H1 (cell line): ENCODE measurements at regions not wholly inside any gene's neighbourhood (a gene's known extent, or its start where the extent isn't known, plus 50 kb on each side); places are given as distances from the start of the nearest gene placed in this dataset.

Experiments used
- CTCF ChIA-PET: fragments of 300-600 bp; sonication (Branson Sonifier 250); formaldehyde crosslinking; loops from one replicate; lab custom pipeline; 2021; ENCODE audit not compliant: partially characterized antibody; lab: Charles Lee
- POLR2A ChIA-PET: fragments of 300-600 bp; sonication (Branson Sonifier 250); formaldehyde crosslinking; loops from one replicate; lab custom pipeline; 2021; ENCODE audit warnings: inconsistent platforms; ENCODE audit not compliant: partially characterized antibody; lab: Charles Lee
- DNase-seq, 2 experiments: peaks; one replicate each; pipeline versions ENCODE4 v3.0.0 to v3.0.0-alpha.2; 2010 to 2022; ENCODE audit warnings: low spot score in 2 of 2, low read depth in 1 of 2, mixed read lengths in 1 of 2
- FAIRE-seq: peaks from 2 replicates; lab custom pipeline; 2011; peaks lifted over from hg19 to GRCh38; lab: Jason Lieb, UNC
- H2AFZ ChIP-seq: 2 replicates; pipeline ENCODE4 v1.8.1; 2012; ENCODE audit warnings: low read length, inconsistent platforms
- H2AK5ac ChIP-seq: 2 replicates; pipeline ENCODE4 v1.6.1; 2013; ENCODE audit warnings: low read depth, low read length
- H2BK120ac ChIP-seq: replicated peaks from 2 replicates; pipeline ENCODE3; 2013; ENCODE audit warnings: low read depth, low read length, inconsistent platforms
- H2BK12ac ChIP-seq: 2 replicates; pipeline ENCODE4 v1.6.1; 2013; ENCODE audit warnings: low read depth, low read length
- H2BK15ac ChIP-seq: 2 replicates; pipeline ENCODE4 v1.6.1; 2013; ENCODE audit warnings: low read length
- H2BK20ac ChIP-seq: 2 replicates; pipeline ENCODE4 v1.6.1; 2013; ENCODE audit warnings: low read length
- H2BK5ac ChIP-seq: 2 replicates; pipeline ENCODE4 v1.6.1; 2013; ENCODE audit warnings: low read depth, low read length
- H3K14ac ChIP-seq: 2 replicates; pipeline ENCODE4 v1.6.1; 2013; ENCODE audit warnings: inconsistent platforms; ENCODE audit not compliant: insufficient read length
- H3K18ac ChIP-seq: 2 replicates; pipeline ENCODE4 v1.6.1; 2013; ENCODE audit warnings: low read length; ENCODE audit errors: extremely low read depth
- H3K23ac ChIP-seq: 2 replicates; pipeline ENCODE4 v1.6.1; 2013; ENCODE audit warnings: inconsistent platforms; ENCODE audit not compliant: insufficient read length
- H3K23me2 ChIP-seq: 2 replicates; pipeline ENCODE4 v1.6.1; 2013; ENCODE audit warnings: low read depth, low read length
- H3K27ac ChIP-seq: 2 replicates; pipeline ENCODE4 v1.6.1; 2011; ENCODE audit warnings: low read depth, low read length, inconsistent platforms
- H3K27me3 ChIP-seq, 4 experiments: replicated peaks in 1 of 4; 1 replicate in 1 of 4; 2 replicates in 3 of 4; pipeline versions ENCODE4 v1.6.1 to v1.8.1; 2011 to 2013; ENCODE audit warnings: low read length in 3 of 4, mild to moderate bottlenecking in 3 of 4, inconsistent platforms in 2 of 4, mixed read lengths in 2 of 4, moderate library complexity in 1 of 4; ENCODE audit not compliant: control insufficient read depth in 3 of 4, insufficient read depth in 3 of 4; ENCODE audit errors: extremely low read depth in 1 of 4
- H3K36me3 ChIP-seq, 4 experiments: 2 replicates each; pipeline versions ENCODE4 v1.6.1 to v1.8.1; 2011 to 2013; ENCODE audit warnings: mild to moderate bottlenecking in 4 of 4, low read length in 3 of 4, moderate library complexity in 2 of 4, control low read depth in 1 of 4, inconsistent platforms in 1 of 4; ENCODE audit not compliant: insufficient read depth in 4 of 4, control insufficient read depth in 2 of 4
- H3K4ac ChIP-seq: replicated peaks from 2 replicates; pipeline ENCODE3; 2013; ENCODE audit warnings: low read length, low read depth, mixed read lengths, inconsistent platforms; ENCODE audit not compliant: insufficient read length
- H3K4me1 ChIP-seq, 4 experiments: replicated peaks in 1 of 4; 1 replicate in 1 of 4; 2 replicates in 3 of 4; pipeline versions ENCODE4 v1.6.1 to v1.8.1; 2011 to 2013; ENCODE audit warnings: low read length in 3 of 4, inconsistent platforms in 2 of 4, mixed read lengths in 1 of 4; ENCODE audit not compliant: insufficient read depth in 4 of 4, control insufficient read depth in 3 of 4
- H3K4me2 ChIP-seq, 2 experiments: 2 replicates each; pipeline versions ENCODE4 v1.6.1 to v1.8.1; 2011 to 2013; ENCODE audit warnings: low read depth in 2 of 2, low read length in 2 of 2, control low read depth in 1 of 2, inconsistent platforms in 1 of 2, mild to moderate bottlenecking in 1 of 2; ENCODE audit not compliant: insufficient read depth in 1 of 2
- H3K4me3 ChIP-seq, 4 experiments: fragments of 200-600, 300-600 bp in 1 of 4; sonication (generic), shearing (Covaris generic), sonication (Bioruptor Twin) in 1 of 4; 2 replicates each; pipeline versions ENCODE4 v1.5.1 to v1.8.1; 2011 to 2016; ENCODE audit warnings: low read length in 4 of 4, low read depth in 3 of 4, control low read depth in 2 of 4, inconsistent platforms in 2 of 4, mild to moderate bottlenecking in 2 of 4, mixed read lengths in 1 of 4, moderate library complexity in 1 of 4; ENCODE audit not compliant: insufficient read depth in 2 of 4; ENCODE audit errors: extremely low read depth in 1 of 4
- H3K56ac ChIP-seq: replicated peaks from 2 replicates; pipeline ENCODE3; 2013; ENCODE audit warnings: low read depth, mild to moderate bottlenecking, mixed read lengths, low read length, inconsistent platforms; ENCODE audit not compliant: insufficient read length
- H3K79me1 ChIP-seq: 2 replicates; pipeline ENCODE4 v1.6.1; 2013; ENCODE audit warnings: low read depth, low read length, control low read depth
- H3K79me2 ChIP-seq, 2 experiments: 2 replicates each; pipeline versions ENCODE4 v1.6.1 to v1.8.1; 2012 to 2013; ENCODE audit warnings: low read length in 2 of 2, mild to moderate bottlenecking in 2 of 2, inconsistent platforms in 1 of 2; ENCODE audit not compliant: insufficient read depth in 2 of 2, control insufficient read depth in 1 of 2
- H3K9ac ChIP-seq, 4 experiments: replicated peaks in 1 of 4; 1 replicate in 1 of 4; 2 replicates in 3 of 4; pipeline versions ENCODE4 v1.6.1 to v1.8.1; 2011 to 2013; ENCODE audit warnings: low read depth in 3 of 4, low read length in 3 of 4, control low read depth in 2 of 4, mild to moderate bottlenecking in 2 of 4, moderate library complexity in 2 of 4, inconsistent platforms in 1 of 4; ENCODE audit errors: extremely low read depth in 1 of 4
- H3K9me3 ChIP-seq, 2 experiments: 2 replicates each; pipeline versions ENCODE4 v1.6.1 to v1.8.1; 2012 to 2013; ENCODE audit warnings: mild to moderate bottlenecking in 2 of 2, moderate library complexity in 2 of 2, control low read depth in 1 of 2, inconsistent platforms in 1 of 2, low read depth in 1 of 2, low read length in 1 of 2, mixed read lengths in 1 of 2; ENCODE audit not compliant: insufficient read depth in 2 of 2
- H4K20me1 ChIP-seq, 2 experiments: replicated peaks in 1 of 2; 2 replicates each; pipeline versions ENCODE3 to v1.8.1; 2011 to 2013; ENCODE audit warnings: inconsistent platforms in 2 of 2, low read length in 2 of 2, mild to moderate bottlenecking in 1 of 2; ENCODE audit not compliant: insufficient read depth in 2 of 2, control insufficient read depth in 1 of 2
- H4K5ac ChIP-seq: 2 replicates; pipeline ENCODE4 v1.6.1; 2013; ENCODE audit warnings: low read length, low read depth, mixed read lengths, inconsistent platforms; ENCODE audit not compliant: insufficient read length
- H4K8ac ChIP-seq: 2 replicates; pipeline ENCODE4 v1.8.0; 2013; ENCODE audit warnings: mild to moderate bottlenecking, moderate library complexity, low read length, inconsistent platforms; ENCODE audit not compliant: insufficient read depth; ENCODE audit errors: extremely low read depth
- H4K91ac ChIP-seq: replicated peaks from 2 replicates; pipeline ENCODE3; 2013; ENCODE audit warnings: low read length, mixed read lengths, inconsistent platforms; ENCODE audit not compliant: insufficient read length
- CHD2 ChIP-seq: IDR thresholded peaks from 2 replicates; pipeline ENCODE4 v1.6.1; 2012; ENCODE audit warnings: low read length, improper control_type of control experiment
- KDM1A ChIP-seq: fragments of 200-600, 300-600 bp; sonication (generic); IDR thresholded peaks from 2 replicates; pipeline ENCODE4 v1.7.1; 2016; ENCODE audit warnings: mild to moderate bottlenecking, low read length, borderline replicate concordance
- SP4 ChIP-seq: IDR thresholded peaks from 2 replicates; pipeline ENCODE4 v1.6.1; 2012; ENCODE audit warnings: low read length, inconsistent platforms
- WGBS, 2 experiments: shearing (Covaris generic) in 1 of 2; methylation state at CpG; one replicate each; pipeline versions ENCODE4 v1.1.6 to v1.1.7; 2013 to 2015; ENCODE audit warnings: low lambda C conversion rate in 2 of 2, mixed read lengths in 2 of 2, inconsistent platforms in 1 of 2, low coverage in 1 of 2, missing lambda C conversion rate in 1 of 2; ENCODE audit not compliant: insufficient replicate concordance in 2 of 2, insufficient coverage in 1 of 2, insufficient read length in 1 of 2; ENCODE audit errors: extremely low coverage in 1 of 2, missing lambda C conversion rate in 1 of 2; 5-methylcytosine and 5-hydroxymethylcytosine counted together

DNA sequence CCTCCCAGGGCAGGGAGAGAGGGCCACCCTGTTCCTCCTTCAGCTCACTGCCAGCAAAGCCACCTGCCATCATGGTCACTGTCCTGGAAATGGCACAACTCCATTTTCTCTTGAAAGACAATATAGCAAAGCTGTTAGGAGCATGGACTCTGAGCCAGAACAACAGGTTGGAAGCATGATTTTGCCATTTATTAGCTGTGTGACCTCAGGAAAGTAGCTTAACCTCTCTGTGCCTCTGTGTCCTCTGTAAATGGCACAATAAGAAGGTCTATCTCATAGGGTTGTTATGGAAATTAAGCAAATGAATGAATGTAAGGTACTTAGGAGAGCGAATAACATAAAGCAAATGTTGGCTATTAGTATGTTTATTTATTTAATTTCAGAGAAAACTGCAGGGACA is 730.4 kb upstream of the ID2 start:
- no peak for FAIRE-seq
- Histone ChIP-seq H3K36me3 (no peaks in the 10 kb centered on the region), H4K91ac (no peak overlapping the region), H3K56ac (no peak overlapping the region), H2BK5ac (no peak overlapping the region), H3K18ac (no peak overlapping the region), H4K8ac (no peak overlapping the region), H3K9ac (no peak overlapping the region), H2BK15ac (no peak overlapping the region), H3K23me2 (no peaks in the 10 kb centered on the region; the same call in 1 of the 2 replicates), H2BK12ac (no peak overlapping the region; the same call in 1 of the 2 replicates), H3K23ac (no peak overlapping the region), H3K4ac (no peak overlapping the region), H3K27ac (no peak overlapping the region), H3K27me3 (no peaks in the 10 kb centered on the region), H4K20me1 (no peaks in the 10 kb centered on the region), H2BK20ac (peak overlapping the region; percentile 38; the same call in 1 of the 2 replicates), H3K4me1 (0 out of 7 replicates have a peak, but pooled peaks cover 0 to 1% (median 0%) of the 10 kb centered on the region in 4 experiments), H3K4me2 (no peak overlapping the region), H3K79me2 (no peaks in the 10 kb centered on the region), H2AFZ (no peak overlapping the region), H3K9me3 (no peaks in the 10 kb centered on the region), H3K79me1 (no peaks in the 10 kb centered on the region), H3K14ac (no peak overlapping the region), H2AK5ac (no peak overlapping the region), H3K4me3 (no peak overlapping the region), H2BK120ac (no peak overlapping the region), H4K5ac (no peak overlapping the region)
- TF ChIP-seq KDM1A (peak; percentile 80; the same call in 1 of the 2 replicates), CHD2 (no peak), SP4 (no peak)
- POLR2A ChIA-PET = no interaction called here
- WGBS, 2 experiments = 85% methylated on average over 1 of the region's 1 CpG; no CpG with 5 or more reads in 1 of the 2 experiments
- DNase-seq = no peak
- CTCF ChIA-PET = interaction anchor here (1.3 kb wide), 1 partner anchor 16 kb away, joined by 4 read pairs; no protein-coding TSS in a partner anchor
